Activated naive CD8-positive, alpha-beta T cell (primary cell): ENCODE measurements at regions not wholly inside any gene's neighbourhood (a gene's known extent, or its start where the extent isn't known, plus 50 kb on each side); places are given as distances from the start of the nearest gene placed in this dataset.

Experiments
- H3K27ac Mint-ChIP-seq: one replicate; pipeline ENCODE4 v1.8.0; 2021; ENCODE audit warnings: mixed read lengths
- H3K27me3 Mint-ChIP-seq: one replicate; pipeline ENCODE4 v1.8.0; 2021; ENCODE audit warnings: mixed read lengths
- H3K36me3 Mint-ChIP-seq: one replicate; pipeline ENCODE4 v1.8.0; 2021; ENCODE audit warnings: mixed read lengths
- H3K4me1 Mint-ChIP-seq: one replicate; pipeline ENCODE4 v1.8.0; 2021; ENCODE audit warnings: low read depth, mixed read lengths
- H3K4me3 Mint-ChIP-seq: one replicate; pipeline ENCODE4 v1.8.0; 2021; ENCODE audit warnings: mild to moderate bottlenecking, mixed read lengths
- H3K9me3 Mint-ChIP-seq: one replicate; pipeline ENCODE4 v1.8.0; 2021; ENCODE audit warnings: low read depth, mixed read lengths

GRCh38 chr20:57806975-57807374 lies 97.2 kb upstream of the PMEPA1 start:
- H3K27me3 Mint-ChIP-seq = no peaks in the 10 kb centered on the region

GRCh38 chr20:57806476-57806875 lies 96.7 kb upstream of the PMEPA1 start:
- Mint-ChIP-seq H3K4me3 (no peak overlapping the region), H3K27me3 (no peaks in the 10 kb centered on the region), H3K4me1 (no peaks in the 10 kb centered on the region), H3K36me3 (no peaks in the 10 kb centered on the region), H3K9me3 (no peaks in the 10 kb centered on the region), H3K27ac (no peak overlapping the region)

More at GRCh38 chr20:57806975-57807374, 97.2 kb upstream of the PMEPA1 start:
- Mint-ChIP-seq H3K36me3 (no peaks in the 10 kb centered on the region), H3K9me3 (no peaks in the 10 kb centered on the region), H3K4me1 (no peaks in the 10 kb centered on the region), H3K27ac (no peak overlapping the region), H3K4me3 (no peak overlapping the region)

GRCh38 chr20:57805747-57806146 lies 95.9 kb upstream of the PMEPA1 start:
- Mint-ChIP-seq H3K9me3 (no peaks in the 10 kb centered on the region), H3K4me3 (no peak overlapping the region), H3K36me3 (no peaks in the 10 kb centered on the region), H3K4me1 (no peaks in the 10 kb centered on the region), H3K27me3 (no peaks in the 10 kb centered on the region), H3K27ac (no peak overlapping the region)

DNA sequence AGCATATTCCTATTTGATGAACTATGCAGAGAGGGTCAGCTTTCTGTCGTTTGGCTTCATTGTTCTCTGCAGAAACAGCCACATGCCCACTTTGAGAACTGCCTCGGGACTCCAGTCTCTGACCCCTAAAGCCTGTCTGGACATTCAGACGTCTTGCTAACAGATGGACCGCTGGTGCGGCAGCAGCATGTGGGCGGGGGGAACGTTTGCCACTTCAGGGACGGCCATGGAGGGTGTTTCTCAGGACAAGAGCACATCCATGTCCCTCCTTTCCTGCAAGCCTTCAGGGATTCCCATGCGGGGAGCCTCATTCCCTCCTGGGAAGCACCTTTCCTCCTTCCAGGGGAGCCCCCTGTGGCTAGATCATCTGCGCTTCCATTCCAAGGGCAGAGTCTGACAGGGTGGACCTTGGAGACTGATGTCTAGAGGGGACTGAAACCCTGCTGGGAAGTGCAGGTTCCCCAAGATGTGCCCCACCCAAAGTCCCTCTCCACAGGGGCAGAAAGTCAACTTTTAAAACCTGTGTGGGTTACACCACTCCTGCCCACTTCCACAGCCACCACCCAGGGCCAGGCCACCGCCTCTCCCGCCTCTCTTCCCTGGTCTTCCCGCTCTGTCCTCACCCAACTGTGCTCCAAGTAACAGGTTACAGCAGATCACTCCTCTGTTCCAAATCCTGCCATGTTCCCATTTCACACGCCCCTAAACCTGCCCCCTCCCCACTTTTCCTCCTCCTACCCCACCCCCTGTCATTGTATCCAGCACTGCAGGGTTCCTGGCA lies 94.8 kb upstream of the PMEPA1 start:
- no peaks in the 10 kb centered on the region for H3K4me1 Mint-ChIP-seq
- H3K27ac Mint-ChIP-seq = no peak overlapping the region
- H3K4me3 Mint-ChIP-seq = no peak overlapping the region
- H3K9me3 Mint-ChIP-seq = no peaks in the 10 kb centered on the region
- H3K36me3 Mint-ChIP-seq = no peaks in the 10 kb centered on the region
- no peaks in the 10 kb centered on the region for H3K27me3 Mint-ChIP-seq

GRCh38 chr20:57803508-57804005 lies 93.7 kb upstream of the PMEPA1 start:
- H3K4me1 Mint-ChIP-seq = no peaks in the 10 kb centered on the region
- no peaks in the 10 kb centered on the region for H3K27me3 Mint-ChIP-seq
- H3K36me3 Mint-ChIP-seq = no peaks in the 10 kb centered on the region
- H3K9me3 Mint-ChIP-seq = no peaks in the 10 kb centered on the region
- H3K27ac Mint-ChIP-seq = no peak overlapping the region
- no peak overlapping the region for H3K4me3 Mint-ChIP-seq

- Mint-ChIP-seq H3K27me3 (no peaks in the 10 kb centered on the region), H3K36me3 (no peaks in the 10 kb centered on the region), H3K9me3 (no peaks in the 10 kb centered on the region), H3K27ac (no peak overlapping the region), H3K4me1 (no peaks in the 10 kb centered on the region), H3K4me3 (no peak overlapping the region)
These were observed 93.1 kb upstream of the PMEPA1 start for GRCh38 chr20:57802765-57803507.

GRCh38 chr20:57801581-57801980 lies 91.8 kb upstream of the PMEPA1 start:
- Mint-ChIP-seq H3K4me3 (no peak overlapping the region), H3K27ac (no peak overlapping the region), H3K4me1 (no peaks in the 10 kb centered on the region), H3K27me3 (no peaks in the 10 kb centered on the region), H3K36me3 (no peaks in the 10 kb centered on the region), H3K9me3 (no peaks in the 10 kb centered on the region)

- H3K27me3 Mint-ChIP-seq = no peaks in the 10 kb centered on the region
- H3K27ac Mint-ChIP-seq = no peak overlapping the region
- H3K36me3 Mint-ChIP-seq = no peaks in the 10 kb centered on the region
- H3K4me1 Mint-ChIP-seq = no peaks in the 10 kb centered on the region
- no peaks in the 10 kb centered on the region for H3K9me3 Mint-ChIP-seq
- H3K4me3 Mint-ChIP-seq = no peak overlapping the region
These were observed 91.1 kb upstream of the PMEPA1 start for GRCh38 chr20:57800791-57801430.

GRCh38 chr20:57797401-57797800 lies 87.6 kb upstream of the PMEPA1 start:
- H3K9me3 Mint-ChIP-seq = no peaks in the 10 kb centered on the region
- H3K36me3 Mint-ChIP-seq = no peaks in the 10 kb centered on the region
- H3K27me3 Mint-ChIP-seq = no peaks in the 10 kb centered on the region
- no peak overlapping the region for H3K27ac Mint-ChIP-seq
- H3K4me1 Mint-ChIP-seq = no peaks in the 10 kb centered on the region
- no peak overlapping the region for H3K4me3 Mint-ChIP-seq

- Mint-ChIP-seq H3K27me3 (no peaks in the 10 kb centered on the region), H3K36me3 (no peaks in the 10 kb centered on the region), H3K9me3 (no peaks in the 10 kb centered on the region), H3K27ac (no peak overlapping the region), H3K4me1 (no peaks in the 10 kb centered on the region), H3K4me3 (no peak overlapping the region)
These were observed 86.3 kb upstream of the PMEPA1 start for GRCh38 chr20:57795977-57796560.

- Mint-ChIP-seq H3K4me3 (no peak overlapping the region), H3K4me1 (no peaks in the 10 kb centered on the region), H3K36me3 (no peaks in the 10 kb centered on the region), H3K27ac (no peak overlapping the region), H3K9me3 (no peaks in the 10 kb centered on the region), H3K27me3 (no peaks in the 10 kb centered on the region)
These were observed 85.5 kb upstream of the PMEPA1 start for GRCh38 chr20:57795342-57795697.

DNA sequence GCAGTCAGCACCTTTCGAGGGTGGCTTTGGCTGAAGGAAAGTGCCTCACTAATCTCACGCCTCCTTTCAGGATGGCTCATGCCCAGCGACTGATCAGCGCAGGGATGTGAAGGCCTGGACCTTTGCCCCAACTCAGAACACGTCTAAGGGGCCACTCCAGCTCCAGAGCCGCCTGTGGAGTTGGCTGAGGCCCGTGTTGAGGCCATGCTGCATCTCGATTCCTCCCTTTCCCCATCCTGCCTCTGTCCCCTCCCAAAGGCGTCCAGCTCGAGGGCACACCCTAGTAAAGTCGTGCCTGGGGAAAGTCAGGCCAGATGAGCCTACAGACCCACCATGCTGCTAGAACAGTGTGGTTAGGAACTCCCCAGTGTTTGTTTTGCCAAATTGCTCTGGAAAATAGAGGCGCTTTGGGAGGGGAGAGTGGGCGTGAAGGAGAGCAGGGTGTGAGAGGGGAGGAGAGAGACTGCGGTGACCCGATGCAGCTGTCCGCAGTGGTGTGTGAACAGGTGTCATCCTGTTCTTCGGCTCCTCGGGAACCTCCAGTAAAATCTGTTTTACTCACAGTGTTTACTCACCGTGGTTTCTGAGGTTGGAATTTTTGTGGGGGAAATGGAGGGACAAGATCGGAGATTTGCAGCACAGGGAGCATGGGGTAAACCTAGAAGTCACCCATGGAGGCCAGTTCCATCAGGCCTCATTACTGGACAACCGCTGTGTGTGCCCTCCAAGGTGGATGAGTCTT lies 85.0 kb upstream of the PMEPA1 start:
- Mint-ChIP-seq H3K36me3 (no peaks in the 10 kb centered on the region), H3K9me3 (no peaks in the 10 kb centered on the region), H3K4me3 (no peak overlapping the region), H3K4me1 (no peaks in the 10 kb centered on the region), H3K27ac (no peak overlapping the region), H3K27me3 (no peaks in the 10 kb centered on the region)

DNA sequence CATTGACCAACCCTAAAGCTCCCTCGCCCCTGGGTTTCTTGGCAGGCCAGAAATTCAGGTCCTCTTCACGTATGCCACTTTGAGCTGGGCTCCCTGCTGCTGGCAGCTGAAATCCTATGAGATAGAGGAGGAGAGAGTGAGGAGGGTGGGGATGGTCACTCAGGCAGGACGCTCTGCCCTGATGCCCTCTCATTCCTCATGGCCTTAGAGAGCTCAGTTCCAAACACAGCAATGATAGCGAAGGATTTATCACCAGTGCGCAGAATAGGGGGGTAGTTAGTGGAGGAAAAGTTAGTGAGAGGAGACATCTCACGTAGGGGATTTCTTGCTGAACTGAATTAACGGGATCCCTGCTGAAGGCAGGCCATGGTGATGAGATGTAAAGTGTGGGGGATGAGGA lies 84.2 kb upstream of the PMEPA1 start:
- H3K36me3 Mint-ChIP-seq = no peaks in the 10 kb centered on the region
- no peaks in the 10 kb centered on the region for H3K4me1 Mint-ChIP-seq
- no peaks in the 10 kb centered on the region for H3K9me3 Mint-ChIP-seq
- no peak overlapping the region for H3K4me3 Mint-ChIP-seq
- no peak overlapping the region for H3K27ac Mint-ChIP-seq
- no peaks in the 10 kb centered on the region for H3K27me3 Mint-ChIP-seq

- no peaks in the 10 kb centered on the region for H3K27me3 Mint-ChIP-seq
- no peaks in the 10 kb centered on the region for H3K9me3 Mint-ChIP-seq
- H3K36me3 Mint-ChIP-seq = no peaks in the 10 kb centered on the region
- no peak overlapping the region for H3K27ac Mint-ChIP-seq
- H3K4me1 Mint-ChIP-seq = no peaks in the 10 kb centered on the region
- H3K4me3 Mint-ChIP-seq = no peak overlapping the region
These were observed 83.6 kb upstream of the PMEPA1 start for GRCh38 chr20:57793421-57793820.
